Mammary epithelial cell (primary cell): ENCODE measurements at regions not wholly inside any gene's neighbourhood (a gene's known extent, or its start where the extent isn't known, plus 50 kb on each side); places are given as distances from the start of the nearest gene placed in this dataset.

ENCODE experiments used
- CTCF ChIP-seq, 2 donors: IDR thresholded peaks in 1 of 2; conservative IDR thresholded peaks in 1 of 2; 2 replicates each; pipeline ENCODE4 v1.5.1; 2011 to 2012; ENCODE audit warnings: inconsistent platforms in 2 of 2, low read length in 2 of 2, mild to moderate bottlenecking in 2 of 2, control low read depth in 1 of 2, low read depth in 1 of 2; ENCODE audit not compliant: insufficient read depth in 1 of 2; ENCODE audit errors: extremely low read depth in 1 of 2
- EZH2 ChIP-seq: IDR thresholded peaks from 2 replicates; pipeline ENCODE4 v1.6.1; 2012; ENCODE audit warnings: low read length, inconsistent platforms, borderline replicate concordance

GRCh38 chr2:59044736-59045135 lies 803.6 kb upstream of the FANCL start:
- TF ChIP-seq CTCF (conservative IDR thresholded peaks at IDR 0.05 in 1 of 2, IDR thresholded peaks at IDR 0.05 in 1 of 2; ENCODE audit: extremely low read depth in 1 of 2, insufficient read depth in 1 of 2, low read depth in 1 of 2, low read length in 2 of 2) = no peak
- no peak for TF ChIP-seq EZH2
